Tibial artery (tissue), 4 donors: ENCODE measurements at regions not wholly inside any gene's neighbourhood (a gene's known extent, or its start where the extent isn't known, plus 50 kb on each side); places are given as distances from the start of the nearest gene placed in this dataset.

Experiments used
- DNase-seq, 2 donors: peaks; one replicate each; pipeline ENCODE4 v3.0.0-alpha.2; 2019
- H3K27ac ChIP-seq, 2 donors: fragments of 200-600 bp; sonication (generic) in 1 of 2; 1 replicate in 1 of 2; 2 replicates in 1 of 2; pipeline ENCODE4 v1.5.1; 2018 to 2019; ENCODE audit warnings: mild to moderate bottlenecking in 1 of 2
- H3K27me3 ChIP-seq, 2 donors: fragments of 200-600 bp; sonication (generic) in 1 of 2; one replicate each; pipeline versions ENCODE4 v1.5.1 to v1.6.0; 2016 to 2019
- H3K36me3 ChIP-seq, 3 donors: fragments of 200-600 bp; sonication (generic) in 2 of 3; one replicate each; pipeline ENCODE4 v1.5.1; 2016 to 2019; ENCODE audit warnings: mild to moderate bottlenecking in 2 of 3
- H3K4me1 ChIP-seq, 4 donors: fragments of 200-600 bp; sonication (generic) in 2 of 4; 1 replicate in 3 of 4; 2 replicates in 1 of 4; pipeline ENCODE4 v1.5.1; 2016 to 2019
- H3K4me3 ChIP-seq, 2 donors: fragments of 200-600 bp; sonication (generic) in 1 of 2; 1 replicate in 1 of 2; 2 replicates in 1 of 2; pipeline ENCODE4 v1.5.1; 2018 to 2019; ENCODE audit warnings: mild to moderate bottlenecking in 2 of 2
- H3K9me3 ChIP-seq, 3 donors: fragments of 200-600 bp; sonication (generic) in 1 of 3; one replicate each; pipeline ENCODE4 v1.5.1; 2016 to 2019
- intact Hi-C: fragments of 100-400 bp; cut with DNase I; formaldehyde crosslinking; loops from one replicate; pipeline ENCODE4 v1.15.0; 2023; ENCODE audit warnings: low total_unique reads
- TF ChIP-seq, protein P1 (sequence below), 2 experiments: fragments of 200-600 bp in 1 of 2; fragments of 450-650 bp in 1 of 2; IDR thresholded peaks; one replicate each; pipeline ENCODE4 v1.5.1; 2017 to 2019; ENCODE audit warnings: antibody characterized with exemption in 2 of 2, mild to moderate bottlenecking in 1 of 2, moderate library complexity in 1 of 2

DNA sequence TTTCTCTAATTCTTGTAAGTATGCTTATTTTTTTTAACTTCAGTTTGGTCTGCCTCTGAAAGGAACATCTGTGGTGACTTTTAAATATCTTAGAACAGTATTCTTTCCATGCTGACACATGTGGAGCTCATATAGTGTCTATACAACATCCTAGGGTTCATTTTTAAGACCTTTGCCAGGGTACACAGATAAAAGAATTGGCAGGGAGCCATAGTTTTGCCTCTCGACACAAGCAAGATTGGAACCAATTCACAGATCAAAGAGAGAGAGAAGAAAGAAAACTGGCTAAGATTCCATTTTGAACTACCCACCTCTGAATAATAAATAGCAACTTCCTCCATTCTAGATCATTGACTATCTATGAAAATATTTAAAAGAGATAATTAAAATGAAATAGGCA is 142.7 kb upstream of the ST6GAL2 start:
- H3K4me1 ChIP-seq, result no peaks in the 10 kb centered on the region
- H3K36me3 ChIP-seq, result no peaks in the 10 kb centered on the region
- DNase-seq, result no peak
- no peaks in the 10 kb centered on the region for H3K9me3 ChIP-seq
- TF ChIP-seq, protein P1, sequence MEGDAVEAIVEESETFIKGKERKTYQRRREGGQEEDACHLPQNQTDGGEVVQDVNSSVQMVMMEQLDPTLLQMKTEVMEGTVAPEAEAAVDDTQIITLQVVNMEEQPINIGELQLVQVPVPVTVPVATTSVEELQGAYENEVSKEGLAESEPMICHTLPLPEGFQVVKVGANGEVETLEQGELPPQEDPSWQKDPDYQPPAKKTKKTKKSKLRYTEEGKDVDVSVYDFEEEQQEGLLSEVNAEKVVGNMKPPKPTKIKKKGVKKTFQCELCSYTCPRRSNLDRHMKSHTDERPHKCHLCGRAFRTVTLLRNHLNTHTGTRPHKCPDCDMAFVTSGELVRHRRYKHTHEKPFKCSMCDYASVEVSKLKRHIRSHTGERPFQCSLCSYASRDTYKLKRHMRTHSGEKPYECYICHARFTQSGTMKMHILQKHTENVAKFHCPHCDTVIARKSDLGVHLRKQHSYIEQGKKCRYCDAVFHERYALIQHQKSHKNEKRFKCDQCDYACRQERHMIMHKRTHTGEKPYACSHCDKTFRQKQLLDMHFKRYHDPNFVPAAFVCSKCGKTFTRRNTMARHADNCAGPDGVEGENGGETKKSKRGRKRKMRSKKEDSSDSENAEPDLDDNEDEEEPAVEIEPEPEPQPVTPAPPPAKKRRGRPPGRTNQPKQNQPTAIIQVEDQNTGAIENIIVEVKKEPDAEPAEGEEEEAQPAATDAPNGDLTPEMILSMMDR (IDR thresholded peaks at IDR 0.05), result no peak
- no peaks in the 10 kb centered on the region for H3K27me3 ChIP-seq
- no peak overlapping the region for H3K27ac ChIP-seq
- intact Hi-C loops, result no loop called here
- no peak overlapping the region for H3K4me3 ChIP-seq

DNA sequence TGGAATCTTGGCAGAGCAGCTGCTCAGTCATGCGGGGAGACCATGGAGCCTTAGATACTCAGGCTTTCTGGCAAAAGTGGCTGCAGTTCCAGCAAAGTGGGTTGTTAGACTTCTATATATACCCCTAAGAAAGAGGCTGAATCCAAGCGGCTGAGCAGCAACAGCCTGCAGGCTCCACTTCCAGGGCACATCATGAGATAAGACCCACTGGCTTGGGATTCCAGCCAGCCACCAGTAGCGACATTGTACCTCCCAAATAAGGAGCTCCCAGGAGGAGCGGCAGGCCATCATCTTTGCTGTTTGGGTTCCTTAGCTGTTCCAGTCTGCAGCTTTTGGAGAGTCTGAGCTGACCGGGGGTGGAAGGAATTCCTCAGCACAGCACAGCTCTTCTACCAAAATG is 150.3 kb upstream of the ST6GAL2 start:
- H3K27ac ChIP-seq, result no peak overlapping the region
- peaks cover 0 to 8% (median 0%) of the 10 kb centered on the region in 4 donors for H3K4me1 ChIP-seq
- intact Hi-C loops, result no loop called here
- H3K36me3 ChIP-seq, result no peaks in the 10 kb centered on the region
- H3K27me3 ChIP-seq, result no peaks in the 10 kb centered on the region
- H3K4me3 ChIP-seq, result no peak overlapping the region
- no peak for DNase-seq
- TF ChIP-seq, protein P1 (IDR thresholded peaks at IDR 0.05), result no peak
- peaks cover 0 to 11% (median 0%) of the 10 kb centered on the region in 3 donors for H3K9me3 ChIP-seq

DNA sequence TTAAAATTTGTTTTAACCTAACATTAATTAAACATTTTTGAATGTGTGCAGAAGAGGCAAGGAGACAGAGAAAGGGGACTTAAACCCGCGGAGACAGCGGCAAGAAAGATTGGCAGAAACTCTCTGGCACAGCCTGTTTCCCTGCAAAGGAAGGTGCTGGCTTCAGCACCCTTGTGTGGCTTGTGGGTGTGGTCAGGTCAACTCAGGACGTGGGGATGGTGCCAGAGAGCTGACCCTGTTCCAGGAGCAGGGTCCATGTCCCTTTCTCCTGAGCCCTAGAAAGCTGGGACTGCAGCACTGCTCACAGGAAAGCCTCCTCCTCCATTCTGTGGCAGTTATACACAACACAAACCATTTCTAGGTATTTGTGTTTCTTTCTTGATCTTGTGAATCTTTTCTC is 176.2 kb upstream of the ST6GAL2 start:
- Histone ChIP-seq H3K4me1 (no peaks in the 10 kb centered on the region), H3K4me3 (no peak overlapping the region), H3K36me3 (no peaks in the 10 kb centered on the region), H3K27me3 (no peaks in the 10 kb centered on the region), H3K9me3 (no peaks in the 10 kb centered on the region), H3K27ac (no peak overlapping the region)
- intact Hi-C loops, result no loop called here
- DNase-seq, result no peak
- TF ChIP-seq, protein P1 (IDR thresholded peaks at IDR 0.05), result no peak

DNA sequence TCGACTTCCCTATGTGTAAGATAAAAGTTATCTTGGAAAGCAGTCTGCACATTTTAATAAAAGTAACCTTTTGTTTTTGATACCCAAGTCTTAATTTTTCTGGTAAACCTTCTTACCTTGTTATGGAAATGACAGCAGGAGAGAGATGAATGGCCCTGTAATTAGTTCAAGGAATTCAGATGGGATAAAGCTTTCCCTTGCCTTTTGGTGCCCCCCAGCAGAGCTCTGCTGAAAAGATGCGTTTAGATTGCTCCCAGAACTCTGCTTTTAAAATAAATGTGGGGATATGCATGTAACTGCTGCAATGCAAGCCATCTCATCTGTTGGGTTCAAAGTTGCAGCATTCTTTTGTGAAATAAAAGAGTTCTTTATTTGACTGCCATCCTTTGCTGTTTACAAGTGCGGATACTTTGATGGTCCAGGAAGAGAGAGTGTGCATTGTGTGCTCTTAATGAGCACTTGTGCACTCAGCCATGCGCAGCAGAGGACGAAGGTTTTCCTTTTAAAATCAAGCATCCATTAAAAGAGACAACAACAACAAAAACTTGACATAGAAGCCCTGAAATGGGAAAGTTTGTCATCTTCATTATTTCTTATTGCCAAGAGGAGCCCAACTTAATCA is 176.7 kb upstream of the ST6GAL2 start:
- no peak overlapping the region for H3K4me3 ChIP-seq
- intact Hi-C loops, result no loop called here
- H3K4me1 ChIP-seq, result no peaks in the 10 kb centered on the region
- TF ChIP-seq, protein P1 (IDR thresholded peaks at IDR 0.05), result no peak
- no peaks in the 10 kb centered on the region for H3K27me3 ChIP-seq
- no peaks in the 10 kb centered on the region for H3K9me3 ChIP-seq
- DNase-seq, result no peak
- H3K36me3 ChIP-seq, result no peaks in the 10 kb centered on the region
- H3K27ac ChIP-seq, result no peak overlapping the region

DNA sequence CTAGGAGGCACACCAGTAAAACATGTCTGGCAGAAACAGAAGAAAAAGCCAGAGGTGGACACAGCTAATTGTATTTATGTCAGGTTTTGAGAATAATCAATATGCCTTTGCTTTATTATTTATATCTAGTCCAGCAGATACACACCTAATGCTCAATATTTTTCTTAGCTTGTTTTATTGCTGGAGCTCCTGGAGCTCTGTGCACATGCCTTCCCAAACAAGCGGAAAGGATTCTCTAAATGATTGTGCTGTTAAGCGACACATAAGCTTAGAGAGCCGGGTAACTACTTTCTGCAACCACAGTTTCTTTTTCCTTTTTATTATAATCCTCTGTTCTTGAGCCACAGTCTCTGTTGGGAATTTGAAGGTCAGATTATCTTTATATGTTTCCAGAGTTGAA is 177.3 kb upstream of the ST6GAL2 start:
- Histone ChIP-seq H3K27ac (no peak overlapping the region), H3K36me3 (no peaks in the 10 kb centered on the region), H3K9me3 (no peaks in the 10 kb centered on the region), H3K27me3 (no peaks in the 10 kb centered on the region), H3K4me1 (no peaks in the 10 kb centered on the region), H3K4me3 (no peak overlapping the region)
- no peak for DNase-seq
- TF ChIP-seq, protein P1 (IDR thresholded peaks at IDR 0.05), result no peak
- intact Hi-C loops, result no loop called here

DNA sequence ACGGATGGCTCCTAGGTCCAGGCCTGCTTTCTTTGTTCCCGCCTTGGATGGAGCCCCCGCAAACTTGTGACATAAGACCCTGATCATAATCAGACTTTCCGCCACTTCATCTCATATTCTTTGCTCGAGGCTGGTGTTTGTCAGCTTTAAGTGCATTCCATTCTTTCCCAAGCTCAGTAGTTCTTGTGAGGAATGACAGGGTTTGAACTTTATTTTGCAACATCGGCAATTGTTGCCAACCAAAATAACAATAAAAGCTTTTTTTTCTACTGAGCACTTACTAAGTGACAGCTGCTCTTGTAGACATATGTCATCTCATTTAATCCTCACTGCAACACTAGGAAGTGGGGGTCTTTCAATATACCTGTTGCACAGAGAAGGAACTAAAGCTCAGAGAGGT is 178.8 kb upstream of the ST6GAL2 start:
- no peak for DNase-seq
- Histone ChIP-seq H3K36me3 (no peaks in the 10 kb centered on the region), H3K4me1 (peaks cover 0 to 7% (median 0%) of the 10 kb centered on the region in 4 donors), H3K27me3 (no peaks in the 10 kb centered on the region), H3K27ac (no peak overlapping the region), H3K4me3 (no peak overlapping the region), H3K9me3 (no peaks in the 10 kb centered on the region)
- intact Hi-C loops, result no loop called here
- TF ChIP-seq, protein P1 (IDR thresholded peaks at IDR 0.05), result no peak
